NCI-H1092 (cell line): ENCODE measurements at regions not wholly inside any gene's neighbourhood (a gene's known extent, or its start where the extent isn't known, plus 50 kb on each side); places are given as distances from the start of the nearest gene placed in this dataset.

Source experiments
- DNase-seq: peaks from one replicate; lab custom pipeline; 2025; lab: John Stamatoyannopoulos, UW

GRCh38 chr22:27205492-27206373, 548.3 kb downstream of the MIAT start:
- DNase-seq = no peak

GRCh38 chr22:27206374-27207133, 549.2 kb downstream of the MIAT start:
- DNase-seq = no peak

GRCh38 chr22:27207266-27207665, 549.9 kb downstream of the MIAT start:
- no peak for DNase-seq

GRCh38 chr22:27207907-27208306, 550.5 kb downstream of the MIAT start:
- peak; percentile 8 for DNase-seq

GRCh38 chr22:27210111-27210730, 552.8 kb downstream of the MIAT start:
- DNase-seq = no peak

GRCh38 chr22:27212102-27212501, 554.7 kb downstream of the MIAT start:
- no peak for DNase-seq

GRCh38 chr22:27212617-27213177, 555.3 kb downstream of the MIAT start:
- DNase-seq = no peak

- DNase-seq = no peak
Measured at GRCh38 chr22:27213294-27213693, 555.9 kb downstream of the MIAT start.

GRCh38 chr22:27213766-27214581, 556.6 kb downstream of the MIAT start:
- DNase-seq = no peak

- DNase-seq = no peak
Measured at GRCh38 chr22:27214691-27215090, 557.3 kb downstream of the MIAT start.

- DNase-seq = no peak
Measured at GRCh38 chr22:27215871-27216270, 558.5 kb downstream of the MIAT start.

GRCh38 chr22:27216444-27216843, 559.1 kb downstream of the MIAT start:
- no peak for DNase-seq

GRCh38 chr22:27217154-27217553, 559.8 kb downstream of the MIAT start:
- no peak for DNase-seq

- DNase-seq = peak; percentile 29
Measured at GRCh38 chr22:27218012-27218920, 560.9 kb downstream of the MIAT start.

- no peak for DNase-seq
Measured at GRCh38 chr22:27219036-27219435, 561.6 kb downstream of the MIAT start.

GRCh38 chr22:27220339-27220738, 563.0 kb downstream of the MIAT start:
- DNase-seq = no peak

- DNase-seq = no peak
Measured at GRCh38 chr22:27222178-27222577, 564.8 kb downstream of the MIAT start.

- no peak for DNase-seq
Measured at GRCh38 chr22:27223317-27224177, 566.2 kb downstream of the MIAT start.
